IgD-negative memory B cell (primary cell): ENCODE measurements at regions not wholly inside any gene's neighbourhood (a gene's known extent, or its start where the extent isn't known, plus 50 kb on each side); places are given as distances from the start of the nearest gene placed in this dataset.
"Not testable (repeated sequence)": the region's sequence is repeated elsewhere in the genome, so short reads cannot be mapped to it uniquely, and the experiment has no call there.

Source experiments
- H3K27ac Mint-ChIP-seq, 3 donors: one replicate each; pipeline ENCODE4 v1.8.0; 2020 to 2022; ENCODE audit warnings: mild to moderate bottlenecking in 3 of 3, mixed read lengths in 3 of 3, moderate library complexity in 1 of 3
- H3K27me3 Mint-ChIP-seq: one replicate; pipeline ENCODE4 v1.8.0; 2021; ENCODE audit warnings: mixed read lengths
- H3K36me3 Mint-ChIP-seq: one replicate; pipeline ENCODE4 v1.8.0; 2020; ENCODE audit warnings: mild to moderate bottlenecking, mixed read lengths
- H3K4me1 Mint-ChIP-seq, 3 donors: one replicate each; pipeline ENCODE4 v1.8.0; 2020 to 2022; ENCODE audit warnings: mixed read lengths in 3 of 3, mild to moderate bottlenecking in 1 of 3
- H3K4me3 Mint-ChIP-seq, 4 donors: one replicate each; pipeline ENCODE4 v1.8.0; 2020 to 2022; ENCODE audit warnings: mild to moderate bottlenecking in 4 of 4, mixed read lengths in 4 of 4, moderate library complexity in 3 of 4
- H3K9me3 Mint-ChIP-seq, 3 donors: one replicate each; pipeline ENCODE4 v1.8.0; 2020 to 2021; ENCODE audit warnings: mixed read lengths in 3 of 3, mild to moderate bottlenecking in 1 of 3

DNA sequence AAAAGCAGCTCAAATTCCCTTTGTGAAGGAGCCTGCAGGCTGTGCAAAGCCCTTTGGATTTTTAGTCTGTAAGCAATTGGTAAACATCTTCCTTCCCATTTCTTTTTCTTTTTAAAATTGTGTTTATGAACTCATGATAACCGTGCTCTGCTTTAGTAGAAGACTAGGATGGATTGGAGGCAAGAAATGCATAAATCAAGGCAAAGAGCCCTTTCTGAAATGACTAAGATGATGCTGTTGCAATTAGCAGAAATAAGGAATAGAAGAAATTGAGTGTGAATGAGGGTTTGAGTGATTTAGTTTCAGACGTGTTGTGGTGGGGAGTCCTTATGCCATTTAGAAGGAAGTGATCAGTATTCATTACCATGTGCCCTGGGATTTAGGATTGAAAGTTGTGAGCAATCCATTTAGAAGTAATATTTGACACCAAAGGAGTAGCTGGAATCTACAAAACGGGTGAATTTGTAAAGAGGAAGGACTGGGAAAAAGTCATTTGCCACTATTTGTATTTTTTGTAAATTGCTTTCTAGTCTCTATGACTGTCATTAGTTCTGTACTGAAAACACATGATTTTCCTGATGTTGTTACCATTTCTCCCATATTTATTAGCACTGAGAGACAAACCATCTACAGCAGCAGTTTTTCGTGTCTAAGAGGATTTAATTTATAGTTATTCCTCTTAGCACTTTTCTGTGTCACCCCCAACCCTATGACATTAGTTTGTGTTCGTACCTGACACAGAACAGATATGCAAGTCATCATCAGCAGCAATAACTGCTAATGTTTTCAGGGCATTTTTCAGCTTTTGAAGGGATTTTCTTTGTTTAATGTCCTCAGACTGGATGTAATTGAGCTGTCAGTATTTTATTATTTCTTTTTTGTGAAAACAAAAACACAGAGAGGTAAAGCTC lies 265.0 kb downstream of the UTRN start:
- H3K27me3 Mint-ChIP-seq, result no peaks in the 10 kb centered on the region
- H3K36me3 Mint-ChIP-seq, result peaks cover 17% of the 10 kb centered on the region
- H3K9me3 Mint-ChIP-seq, result no peaks in the 10 kb centered on the region
- no peak overlapping the region for H3K4me3 Mint-ChIP-seq
- peaks cover 0 to 3% (median 0%) of the 10 kb centered on the region in 3 donors for H3K4me1 Mint-ChIP-seq
- H3K27ac Mint-ChIP-seq, result no peak overlapping the region

DNA sequence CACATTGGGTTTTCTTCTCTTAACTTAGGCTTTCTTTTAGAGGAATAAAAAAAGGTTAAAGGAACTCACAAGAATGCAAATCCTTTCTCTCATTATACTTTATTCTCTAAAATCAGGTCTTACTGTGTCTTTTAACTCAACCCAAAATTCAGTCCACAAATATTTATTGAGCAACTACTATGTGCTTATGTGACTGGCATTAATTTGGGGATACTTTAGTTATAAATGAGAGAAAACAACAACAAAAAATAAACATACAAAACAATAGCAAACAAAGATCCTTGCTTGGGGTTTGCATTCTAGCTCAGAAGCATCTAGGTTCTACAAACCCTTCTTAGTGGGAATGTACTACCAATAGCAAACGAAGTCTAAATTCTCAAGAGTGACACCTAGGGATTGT lies 266.2 kb downstream of the UTRN start:
- Mint-ChIP-seq H3K4me1 (peaks cover 0 to 1% (median 0%) of the 10 kb centered on the region in 3 donors), H3K27ac (peak overlapping the region in 1 of 3 donors; percentile 25), H3K9me3 (no peaks in the 10 kb centered on the region), H3K27me3 (no peaks in the 10 kb centered on the region), H3K36me3 (peaks cover 15% of the 10 kb centered on the region), H3K4me3 (no peak overlapping the region)

DNA sequence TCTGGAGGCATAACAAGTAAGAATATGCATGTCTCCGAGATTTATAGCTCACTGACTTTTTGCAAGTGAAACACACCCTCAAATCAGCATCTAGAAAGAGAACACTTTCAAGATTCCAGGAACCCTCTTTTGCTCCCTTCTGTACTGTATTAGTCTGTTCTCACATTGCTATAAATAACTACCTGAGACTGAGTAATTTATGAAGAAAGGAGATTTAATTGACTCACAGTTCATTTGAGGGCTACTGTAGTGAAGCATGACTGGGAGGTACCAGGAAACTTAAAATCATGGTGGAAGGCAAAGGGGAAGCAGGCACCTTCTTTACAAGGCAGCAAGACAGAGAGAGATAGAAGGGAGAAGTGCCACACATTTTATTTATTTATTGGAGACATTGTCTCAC lies 269.9 kb downstream of the UTRN start:
- peaks cover 14% of the 10 kb centered on the region for H3K36me3 Mint-ChIP-seq
- no peak overlapping the region for H3K27ac Mint-ChIP-seq
- H3K27me3 Mint-ChIP-seq, result no peaks in the 10 kb centered on the region
- no peaks in the 10 kb centered on the region for H3K9me3 Mint-ChIP-seq
- H3K4me3 Mint-ChIP-seq, result no peak overlapping the region
- peaks cover 0 to 1% (median 0%) of the 10 kb centered on the region in 3 donors for H3K4me1 Mint-ChIP-seq

- H3K9me3 Mint-ChIP-seq, result peaks cover 0 to 2% (median 0%) of the 10 kb centered on the region in 3 donors
- no peaks in the 10 kb centered on the region for H3K4me1 Mint-ChIP-seq
- H3K27me3 Mint-ChIP-seq, result no peaks in the 10 kb centered on the region
- H3K27ac Mint-ChIP-seq, result no peak overlapping the region
- peaks cover 21% of the 10 kb centered on the region for H3K36me3 Mint-ChIP-seq
- H3K4me3 Mint-ChIP-seq, result no peak overlapping the region
Observed at GRCh38 chr6:144559865-144560593, 274.9 kb downstream of the UTRN start.

DNA sequence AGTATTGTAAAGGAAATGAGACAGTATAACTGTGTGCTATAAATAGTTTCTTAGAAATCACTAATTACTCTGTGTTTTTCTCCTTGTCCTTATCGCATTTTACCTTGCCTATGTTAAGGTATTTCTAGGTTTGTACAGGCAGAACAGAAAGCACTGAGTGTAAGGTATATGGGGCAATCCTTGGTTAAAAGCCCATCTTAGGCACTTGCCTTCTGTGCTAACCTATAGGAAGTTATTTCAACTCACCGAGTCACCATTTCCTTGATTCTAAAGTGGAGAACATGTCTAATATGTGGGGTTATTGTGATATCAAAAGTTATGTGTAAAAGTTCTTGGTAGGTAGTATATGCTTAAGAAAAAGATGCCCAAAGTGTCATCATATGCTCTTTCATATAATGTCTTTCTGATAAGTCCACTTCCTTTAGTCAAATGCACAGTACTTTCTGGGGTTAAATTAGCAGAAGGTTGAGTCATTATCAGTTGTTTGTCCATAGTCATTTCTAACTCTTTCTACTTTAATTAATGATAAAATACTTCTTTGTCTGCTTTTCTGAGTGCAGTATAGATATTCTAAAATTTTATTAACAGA lies 276.4 kb downstream of the UTRN start:
- no peak overlapping the region for H3K27ac Mint-ChIP-seq
- no peak overlapping the region for H3K4me3 Mint-ChIP-seq
- H3K27me3 Mint-ChIP-seq, result no peaks in the 10 kb centered on the region
- H3K9me3 Mint-ChIP-seq, result peaks cover 0 to 2% (median 0%) of the 10 kb centered on the region in 3 donors
- peaks cover 19% of the 10 kb centered on the region for H3K36me3 Mint-ChIP-seq
- H3K4me1 Mint-ChIP-seq, result no peaks in the 10 kb centered on the region

DNA sequence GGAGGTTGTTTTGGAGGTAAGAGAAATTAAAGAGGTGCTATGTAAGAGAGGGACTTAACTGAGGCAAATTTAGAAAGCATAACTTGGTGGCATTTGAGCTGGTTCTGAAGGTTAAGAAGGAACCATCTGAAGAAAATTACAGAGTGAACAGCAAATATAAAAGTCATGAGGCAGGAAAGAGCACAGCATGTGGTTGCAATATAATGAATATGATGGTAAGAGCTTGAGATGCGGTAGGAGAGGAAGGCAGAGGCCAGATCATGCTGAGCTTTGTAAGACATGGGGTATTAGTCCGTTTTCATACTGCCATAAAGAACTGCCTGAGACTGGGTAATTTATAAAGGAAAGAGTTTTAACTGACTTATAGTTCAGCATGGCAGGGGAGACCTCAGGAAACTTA lies 279.1 kb downstream of the UTRN start:
- Mint-ChIP-seq H3K4me1 (no peaks in the 10 kb centered on the region), H3K9me3 (peaks cover 0 to 2% (median 0%) of the 10 kb centered on the region in 3 donors), H3K36me3 (peaks cover 18% of the 10 kb centered on the region), H3K27me3 (no peaks in the 10 kb centered on the region), H3K4me3 (no peak overlapping the region), H3K27ac (no peak overlapping the region)

DNA sequence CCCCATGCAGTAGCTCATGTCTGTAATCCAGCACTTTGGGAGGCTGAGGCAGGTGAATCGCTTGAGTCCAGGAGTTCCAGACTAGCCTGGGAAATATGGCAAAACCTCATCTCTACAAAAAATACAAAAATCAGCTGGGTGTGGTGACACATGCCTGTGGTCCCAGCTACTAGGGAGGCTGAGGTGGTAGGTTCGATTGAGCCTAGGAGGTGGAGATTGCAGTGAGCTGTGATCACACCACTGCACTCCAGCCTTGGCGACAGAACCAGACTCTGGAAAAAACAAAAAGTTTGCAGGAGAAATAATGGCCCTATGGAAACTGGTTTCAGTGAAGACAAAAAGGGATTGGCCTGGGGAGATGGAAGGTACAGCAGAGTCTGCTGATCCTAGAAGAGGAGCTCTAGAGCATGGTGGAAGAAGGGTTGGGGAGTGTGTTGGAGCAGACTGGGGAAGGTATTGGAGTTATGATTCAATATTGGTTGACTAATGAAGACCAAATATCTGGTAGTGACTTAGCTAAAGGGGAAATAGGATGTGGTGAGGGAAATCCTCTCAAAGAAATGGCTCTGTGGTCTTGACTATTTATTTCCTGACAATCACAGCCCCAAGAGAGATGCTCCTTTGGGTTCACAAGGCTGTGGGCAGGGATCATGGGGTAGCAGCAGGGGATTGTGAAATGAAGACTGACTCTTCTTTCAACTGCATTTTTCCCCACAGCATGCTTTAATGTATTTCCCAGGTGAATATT lies 281.9 kb downstream of the UTRN start:
- Mint-ChIP-seq H3K4me1 (no peaks in the 10 kb centered on the region), H3K4me3 (no peak overlapping the region), H3K27ac (no peak overlapping the region), H3K9me3 (peaks cover 0 to 5% (median 2%) of the 10 kb centered on the region in 3 donors), H3K36me3 (peaks cover 15% of the 10 kb centered on the region), H3K27me3 (no peaks in the 10 kb centered on the region)

GRCh38 chr6:144568241-144568640 lies 283.1 kb downstream of the UTRN start:
- peaks cover 12% of the 10 kb centered on the region for H3K36me3 Mint-ChIP-seq
- H3K9me3 Mint-ChIP-seq, result peaks cover 0 to 5% (median 0%) of the 10 kb centered on the region in 3 donors
- no peak overlapping the region for H3K27ac Mint-ChIP-seq
- H3K27me3 Mint-ChIP-seq, result no peaks in the 10 kb centered on the region
- H3K4me3 Mint-ChIP-seq, result no peak overlapping the region
- no peaks in the 10 kb centered on the region for H3K4me1 Mint-ChIP-seq

DNA sequence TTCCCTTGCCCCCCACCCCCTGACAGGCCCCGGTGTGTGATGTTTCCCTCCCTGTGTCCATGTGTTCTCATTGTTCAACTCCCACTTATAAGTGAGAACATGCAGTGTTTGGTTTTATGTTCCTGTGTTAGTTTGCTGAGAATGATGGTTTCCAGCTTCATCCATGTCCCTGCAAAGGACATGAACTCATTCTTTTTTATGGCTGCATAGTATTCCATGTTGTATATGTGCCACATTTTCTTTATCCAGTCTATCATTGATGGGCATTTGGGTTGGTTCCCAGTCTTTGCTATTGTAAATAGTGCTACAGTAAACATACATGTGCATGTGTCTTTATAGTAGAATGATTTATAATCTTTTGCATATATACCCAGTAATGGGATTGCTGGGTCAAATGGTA lies 287.4 kb downstream of the UTRN start:
- H3K4me1 Mint-ChIP-seq, H3K9me3 Mint-ChIP-seq, H3K27ac Mint-ChIP-seq, H3K27me3 Mint-ChIP-seq, H3K4me3 Mint-ChIP-seq: not testable (repeated sequence)
- H3K36me3 Mint-ChIP-seq, result peaks cover 14% of the 10 kb centered on the region

DNA sequence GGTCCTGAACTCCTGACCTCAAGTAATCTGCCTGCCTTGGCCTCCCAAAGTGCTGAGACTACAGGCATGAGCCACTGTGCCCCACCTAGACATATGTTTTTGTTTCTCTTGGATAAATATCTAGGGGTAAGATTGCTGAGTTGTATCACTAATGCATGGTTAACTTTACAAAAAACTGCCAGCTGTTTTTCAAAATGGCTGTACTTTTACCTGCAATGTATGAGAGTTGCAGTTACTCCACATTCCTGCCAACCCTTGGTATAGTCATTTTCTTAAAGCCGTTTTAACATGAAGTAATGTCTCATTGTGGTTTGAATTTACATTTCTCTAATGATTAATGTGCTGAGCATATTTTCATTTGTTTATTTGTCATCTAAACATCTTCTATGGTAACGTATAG lies 289.7 kb downstream of the UTRN start:
- no peak overlapping the region for H3K4me3 Mint-ChIP-seq
- H3K9me3 Mint-ChIP-seq, result peaks cover 0 to 5% (median 0%) of the 10 kb centered on the region in 3 donors
- peaks cover 13% of the 10 kb centered on the region for H3K36me3 Mint-ChIP-seq
- no peak overlapping the region for H3K27ac Mint-ChIP-seq
- H3K27me3 Mint-ChIP-seq, result no peaks in the 10 kb centered on the region
- H3K4me1 Mint-ChIP-seq, result no peaks in the 10 kb centered on the region

GRCh38 chr6:144575327-144575726 lies 290.2 kb downstream of the UTRN start:
- Mint-ChIP-seq H3K4me1 (no peaks in the 10 kb centered on the region), H3K4me3 (no peak overlapping the region), H3K9me3 (peaks cover 0 to 5% (median 0%) of the 10 kb centered on the region in 3 donors), H3K36me3 (peaks cover 15% of the 10 kb centered on the region), H3K27me3 (no peaks in the 10 kb centered on the region), H3K27ac (no peak overlapping the region)

- H3K27me3 Mint-ChIP-seq, result no peaks in the 10 kb centered on the region
- no peak overlapping the region for H3K27ac Mint-ChIP-seq
- H3K4me1 Mint-ChIP-seq, result peaks cover under 1 to 1% (median 1%) of the 10 kb centered on the region in 3 donors
- peaks cover 0 to 2% (median 0%) of the 10 kb centered on the region in 3 donors for H3K9me3 Mint-ChIP-seq
- no peak overlapping the region for H3K4me3 Mint-ChIP-seq
- H3K36me3 Mint-ChIP-seq, result peaks cover 10% of the 10 kb centered on the region
Observed at GRCh38 chr6:144576871-144577270, 291.7 kb downstream of the UTRN start.

DNA sequence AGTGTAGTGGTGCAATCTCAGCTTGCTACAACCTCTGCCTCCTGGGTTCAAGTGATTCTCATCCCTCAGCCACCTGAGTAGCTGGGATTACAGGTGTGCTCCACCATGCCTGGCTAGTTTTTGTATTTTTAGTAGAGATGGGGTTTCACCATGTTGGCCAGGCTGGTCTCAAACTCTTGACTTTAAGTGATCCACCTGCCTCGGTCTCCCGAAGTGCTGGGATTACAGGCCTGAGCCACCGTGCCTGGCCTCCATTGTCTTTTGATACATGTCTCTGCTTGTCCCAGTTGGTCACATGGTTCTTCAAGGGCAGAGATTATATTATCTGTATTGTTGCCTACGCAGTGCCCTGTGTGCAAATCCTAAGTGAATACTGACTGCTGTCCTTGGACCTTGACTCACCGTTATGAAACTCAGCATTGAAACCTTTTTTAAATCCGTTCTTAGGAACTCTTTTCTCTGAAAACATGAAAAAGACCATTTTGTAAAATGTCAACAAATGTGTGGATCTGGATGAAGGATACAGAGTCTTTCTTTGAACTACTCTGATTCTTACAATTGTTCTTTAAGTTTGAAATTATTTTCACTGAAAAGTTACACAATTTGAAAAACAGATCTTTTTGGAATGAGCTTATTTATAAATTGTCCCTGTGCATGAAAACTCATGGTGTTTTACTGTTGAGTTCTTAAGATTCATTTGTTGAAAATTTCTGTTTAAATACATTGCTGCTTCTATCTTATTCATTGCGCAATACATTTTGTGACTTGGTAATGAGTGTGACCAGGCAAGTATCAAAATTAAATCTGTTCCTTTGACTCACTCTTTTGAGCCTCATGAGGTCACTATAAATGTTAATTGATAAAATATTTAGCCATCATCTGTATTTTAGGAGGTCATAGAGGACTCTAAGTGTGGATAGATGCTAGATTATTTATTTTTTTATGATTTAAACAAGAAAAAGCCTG lies 293.5 kb downstream of the UTRN start:
- H3K36me3 Mint-ChIP-seq, result peaks cover 6% of the 10 kb centered on the region
- H3K27me3 Mint-ChIP-seq, result no peaks in the 10 kb centered on the region
- peaks cover 11 to 17% (median 15%) of the 10 kb centered on the region in 3 donors for H3K4me1 Mint-ChIP-seq
- H3K27ac Mint-ChIP-seq, result no peak overlapping the region
- H3K9me3 Mint-ChIP-seq, result no peaks in the 10 kb centered on the region
- no peak overlapping the region for H3K4me3 Mint-ChIP-seq

- H3K36me3 Mint-ChIP-seq, result peaks cover 4% of the 10 kb centered on the region
- no peaks in the 10 kb centered on the region for H3K27me3 Mint-ChIP-seq
- no peaks in the 10 kb centered on the region for H3K9me3 Mint-ChIP-seq
- H3K4me3 Mint-ChIP-seq, result no peak overlapping the region
- H3K4me1 Mint-ChIP-seq, result peaks cover 11 to 17% (median 16%) of the 10 kb centered on the region in 3 donors
- H3K27ac Mint-ChIP-seq, result no peak overlapping the region
Observed at GRCh38 chr6:144580039-144580438, 294.9 kb downstream of the UTRN start.
